GM12878 (cell line): ENCODE measurements at regions not wholly inside any gene's neighbourhood (a gene's known extent, or its start where the extent isn't known, plus 50 kb on each side); places are given as distances from the start of the nearest gene placed in this dataset.

Experiments
- BCL11A ChIP-seq: IDR thresholded peaks from 2 replicates; pipeline ENCODE4 v1.6.1; 2011; ENCODE audit warnings: low read depth, low read length
- BMI1 ChIP-seq: fragments of 450-650 bp; IDR thresholded peaks from 2 replicates; pipeline ENCODE4 v1.6.1; 2016; ENCODE audit warnings: mild to moderate bottlenecking, moderate library complexity, borderline replicate concordance
- GABPA ChIP-seq: IDR thresholded peaks from 2 replicates; pipeline ENCODE4 v1.6.1; 2014; ENCODE audit warnings: antibody characterized with exemption, low read depth, mild to moderate bottlenecking, inconsistent platforms
- IKZF1 ChIP-seq: fragments of 450-650 bp; conservative IDR thresholded peaks from 2 replicates; pipeline ENCODE4 v1.6.1; 2017; ENCODE audit warnings: antibody characterized with exemption, mild to moderate bottlenecking
- IKZF2 ChIP-seq, 2 experiments: fragments of 450-650 bp; IDR thresholded peaks; 2 replicates each; pipeline ENCODE4 v1.6.1; 2017; ENCODE audit warnings: mild to moderate bottlenecking in 2 of 2, moderate library complexity in 2 of 2
- MTA3 ChIP-seq: IDR thresholded peaks from 2 replicates; pipeline ENCODE4 v1.6.1; 2012; ENCODE audit warnings: low read length, inconsistent platforms, borderline replicate concordance
- RUNX3 ChIP-seq: IDR thresholded peaks from 2 replicates; pipeline ENCODE4 v1.6.1; 2012; ENCODE audit warnings: low read length, inconsistent platforms
- TAF1 ChIP-seq: IDR thresholded peaks from 2 replicates; pipeline ENCODE4 v1.6.1; 2011; ENCODE audit warnings: mild to moderate bottlenecking, low read depth, low read length, borderline replicate concordance
- TF ChIP-seq, protein P1 (sequence below): fragments of 150-350 bp; IDR thresholded peaks from 2 replicates; pipeline ENCODE4 v1.6.1; 2014; ENCODE audit warnings: mild to moderate bottlenecking, low read depth, low read length
- TF ChIP-seq, protein P2 (sequence below): fragments of 450-650 bp; IDR thresholded peaks from 2 replicates; pipeline ENCODE4 v1.6.1; 2016; ENCODE audit warnings: mild to moderate bottlenecking, moderate library complexity, borderline replicate concordance
- TF ChIP-seq, protein P3 (sequence below): fragments of 450-650 bp; IDR thresholded peaks from 2 replicates; pipeline ENCODE4 v1.6.1; 2016; ENCODE audit warnings: mild to moderate bottlenecking
- TF ChIP-seq, protein P4 (sequence below): fragments of 450-650 bp; IDR thresholded peaks from 2 replicates; pipeline ENCODE4 v1.6.1; 2014; ENCODE audit warnings: mild to moderate bottlenecking
- TF ChIP-seq, protein P5 (sequence below): IDR thresholded peaks from 2 replicates; pipeline ENCODE4 v1.6.1; 2011; ENCODE audit warnings: borderline replicate concordance, low read depth, mild to moderate bottlenecking, moderate library complexity, low read length; ENCODE audit not compliant: insufficient read depth, poor library complexity, severe bottlenecking
- TF ChIP-seq, protein P6 (sequence below): fragments of 450-650 bp; IDR thresholded peaks from 2 replicates; pipeline ENCODE4 v1.6.1; 2017; ENCODE audit warnings: low read depth, mild to moderate bottlenecking, moderate library complexity
- TF ChIP-seq, protein P7 (sequence below): fragments of 450-650 bp; IDR thresholded peaks from 2 replicates; pipeline ENCODE4 v1.6.1; 2017; ENCODE audit warnings: mild to moderate bottlenecking, low read depth, inconsistent platforms; ENCODE audit not compliant: poor library complexity, severe bottlenecking

DNA sequence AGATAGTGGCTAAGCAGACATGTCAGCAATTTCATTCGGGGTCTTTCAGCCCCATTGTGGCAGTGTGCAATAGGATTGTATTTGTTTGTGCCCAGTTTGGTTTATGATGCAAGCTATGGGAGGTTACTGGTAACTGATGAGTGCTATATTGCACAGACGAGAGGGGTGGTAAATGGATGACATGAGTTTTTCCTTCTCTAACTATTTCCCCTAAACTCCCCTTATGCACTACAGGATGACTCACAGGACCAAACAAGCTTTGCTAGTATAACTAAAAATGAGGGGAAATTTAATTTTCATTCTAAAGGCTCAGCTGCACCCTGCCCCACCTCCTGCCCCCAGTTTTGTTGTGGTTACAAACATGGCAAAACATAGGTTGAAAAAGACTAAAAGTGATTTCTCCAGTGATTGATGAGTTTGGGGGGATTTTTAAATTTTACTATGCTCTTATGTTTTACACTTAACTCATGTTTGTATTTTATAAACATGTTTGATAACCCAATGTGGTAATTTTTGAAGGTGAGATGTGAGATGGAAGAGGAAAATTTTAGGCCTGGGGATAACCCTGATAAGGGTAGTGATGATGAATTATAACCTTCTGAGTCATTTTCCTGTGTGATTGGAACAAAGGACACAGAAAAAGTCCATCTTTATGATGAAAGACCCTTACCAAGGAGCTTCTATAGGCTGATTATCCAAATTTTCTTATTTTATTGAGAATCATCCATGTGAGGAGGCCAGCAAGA is 60.8 kb upstream of the NAMPT start (continued):
- TF ChIP-seq, protein P1, sequence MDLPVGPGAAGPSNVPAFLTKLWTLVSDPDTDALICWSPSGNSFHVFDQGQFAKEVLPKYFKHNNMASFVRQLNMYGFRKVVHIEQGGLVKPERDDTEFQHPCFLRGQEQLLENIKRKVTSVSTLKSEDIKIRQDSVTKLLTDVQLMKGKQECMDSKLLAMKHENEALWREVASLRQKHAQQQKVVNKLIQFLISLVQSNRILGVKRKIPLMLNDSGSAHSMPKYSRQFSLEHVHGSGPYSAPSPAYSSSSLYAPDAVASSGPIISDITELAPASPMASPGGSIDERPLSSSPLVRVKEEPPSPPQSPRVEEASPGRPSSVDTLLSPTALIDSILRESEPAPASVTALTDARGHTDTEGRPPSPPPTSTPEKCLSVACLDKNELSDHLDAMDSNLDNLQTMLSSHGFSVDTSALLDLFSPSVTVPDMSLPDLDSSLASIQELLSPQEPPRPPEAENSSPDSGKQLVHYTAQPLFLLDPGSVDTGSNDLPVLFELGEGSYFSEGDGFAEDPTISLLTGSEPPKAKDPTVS: no peak
- TF ChIP-seq BMI1 (no peak), IKZF1 (0 out of 2 replicates have a peak, but pooled peaks have one; percentile 23), IKZF2 (IDR thresholded peaks at IDR 0.05) (peak; percentile 17 to 41; a peak in 2 of 4 replicates), RUNX3 (peak; percentile 54), BCL11A (0 out of 2 replicates have a peak, but pooled peaks have one; percentile 12), GABPA (no peak), MTA3 (no peak), TAF1 (no peak)
- TF ChIP-seq, protein P2, sequence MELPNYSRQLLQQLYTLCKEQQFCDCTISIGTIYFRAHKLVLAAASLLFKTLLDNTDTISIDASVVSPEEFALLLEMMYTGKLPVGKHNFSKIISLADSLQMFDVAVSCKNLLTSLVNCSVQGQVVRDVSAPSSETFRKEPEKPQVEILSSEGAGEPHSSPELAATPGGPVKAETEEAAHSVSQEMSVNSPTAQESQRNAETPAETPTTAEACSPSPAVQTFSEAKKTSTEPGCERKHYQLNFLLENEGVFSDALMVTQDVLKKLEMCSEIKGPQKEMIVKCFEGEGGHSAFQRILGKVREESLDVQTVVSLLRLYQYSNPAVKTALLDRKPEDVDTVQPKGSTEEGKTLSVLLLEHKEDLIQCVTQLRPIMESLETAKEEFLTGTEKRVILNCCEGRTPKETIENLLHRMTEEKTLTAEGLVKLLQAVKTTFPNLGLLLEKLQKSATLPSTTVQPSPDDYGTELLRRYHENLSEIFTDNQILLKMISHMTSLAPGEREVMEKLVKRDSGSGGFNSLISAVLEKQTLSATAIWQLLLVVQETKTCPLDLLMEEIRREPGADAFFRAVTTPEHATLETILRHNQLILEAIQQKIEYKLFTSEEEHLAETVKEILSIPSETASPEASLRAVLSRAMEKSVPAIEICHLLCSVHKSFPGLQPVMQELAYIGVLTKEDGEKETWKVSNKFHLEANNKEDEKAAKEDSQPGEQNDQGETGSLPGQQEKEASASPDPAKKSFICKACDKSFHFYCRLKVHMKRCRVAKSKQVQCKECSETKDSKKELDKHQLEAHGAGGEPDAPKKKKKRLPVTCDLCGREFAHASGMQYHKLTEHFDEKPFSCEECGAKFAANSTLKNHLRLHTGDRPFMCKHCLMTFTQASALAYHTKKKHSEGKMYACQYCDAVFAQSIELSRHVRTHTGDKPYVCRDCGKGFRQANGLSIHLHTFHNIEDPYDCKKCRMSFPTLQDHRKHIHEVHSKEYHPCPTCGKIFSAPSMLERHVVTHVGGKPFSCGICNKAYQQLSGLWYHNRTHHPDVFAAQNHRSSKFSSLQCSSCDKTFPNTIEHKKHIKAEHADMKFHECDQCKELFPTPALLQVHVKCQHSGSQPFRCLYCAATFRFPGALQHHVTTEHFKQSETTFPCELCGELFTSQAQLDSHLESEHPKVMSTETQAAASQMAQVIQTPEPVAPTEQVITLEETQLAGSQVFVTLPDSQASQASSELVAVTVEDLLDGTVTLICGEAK: no peak
- TF ChIP-seq, protein P3, sequence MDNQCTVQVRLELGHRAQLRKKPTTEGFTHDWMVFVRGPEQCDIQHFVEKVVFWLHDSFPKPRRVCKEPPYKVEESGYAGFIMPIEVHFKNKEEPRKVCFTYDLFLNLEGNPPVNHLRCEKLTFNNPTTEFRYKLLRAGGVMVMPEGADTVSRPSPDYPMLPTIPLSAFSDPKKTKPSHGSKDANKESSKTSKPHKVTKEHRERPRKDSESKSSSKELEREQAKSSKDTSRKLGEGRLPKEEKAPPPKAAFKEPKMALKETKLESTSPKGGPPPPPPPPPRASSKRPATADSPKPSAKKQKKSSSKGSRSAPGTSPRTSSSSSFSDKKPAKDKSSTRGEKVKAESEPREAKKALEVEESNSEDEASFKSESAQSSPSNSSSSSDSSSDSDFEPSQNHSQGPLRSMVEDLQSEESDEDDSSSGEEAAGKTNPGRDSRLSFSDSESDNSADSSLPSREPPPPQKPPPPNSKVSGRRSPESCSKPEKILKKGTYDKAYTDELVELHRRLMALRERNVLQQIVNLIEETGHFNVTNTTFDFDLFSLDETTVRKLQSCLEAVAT: no peak
- TF ChIP-seq, protein P4, sequence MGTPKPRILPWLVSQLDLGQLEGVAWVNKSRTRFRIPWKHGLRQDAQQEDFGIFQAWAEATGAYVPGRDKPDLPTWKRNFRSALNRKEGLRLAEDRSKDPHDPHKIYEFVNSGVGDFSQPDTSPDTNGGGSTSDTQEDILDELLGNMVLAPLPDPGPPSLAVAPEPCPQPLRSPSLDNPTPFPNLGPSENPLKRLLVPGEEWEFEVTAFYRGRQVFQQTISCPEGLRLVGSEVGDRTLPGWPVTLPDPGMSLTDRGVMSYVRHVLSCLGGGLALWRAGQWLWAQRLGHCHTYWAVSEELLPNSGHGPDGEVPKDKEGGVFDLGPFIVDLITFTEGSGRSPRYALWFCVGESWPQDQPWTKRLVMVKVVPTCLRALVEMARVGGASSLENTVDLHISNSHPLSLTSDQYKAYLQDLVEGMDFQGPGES: no peak
- TF ChIP-seq, protein P5, sequence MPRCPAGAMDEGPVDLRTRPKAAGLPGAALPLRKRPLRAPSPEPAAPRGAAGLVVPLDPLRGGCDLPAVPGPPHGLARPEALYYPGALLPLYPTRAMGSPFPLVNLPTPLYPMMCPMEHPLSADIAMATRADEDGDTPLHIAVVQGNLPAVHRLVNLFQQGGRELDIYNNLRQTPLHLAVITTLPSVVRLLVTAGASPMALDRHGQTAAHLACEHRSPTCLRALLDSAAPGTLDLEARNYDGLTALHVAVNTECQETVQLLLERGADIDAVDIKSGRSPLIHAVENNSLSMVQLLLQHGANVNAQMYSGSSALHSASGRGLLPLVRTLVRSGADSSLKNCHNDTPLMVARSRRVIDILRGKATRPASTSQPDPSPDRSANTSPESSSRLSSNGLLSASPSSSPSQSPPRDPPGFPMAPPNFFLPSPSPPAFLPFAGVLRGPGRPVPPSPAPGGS: no peak
- TF ChIP-seq, protein P6, sequence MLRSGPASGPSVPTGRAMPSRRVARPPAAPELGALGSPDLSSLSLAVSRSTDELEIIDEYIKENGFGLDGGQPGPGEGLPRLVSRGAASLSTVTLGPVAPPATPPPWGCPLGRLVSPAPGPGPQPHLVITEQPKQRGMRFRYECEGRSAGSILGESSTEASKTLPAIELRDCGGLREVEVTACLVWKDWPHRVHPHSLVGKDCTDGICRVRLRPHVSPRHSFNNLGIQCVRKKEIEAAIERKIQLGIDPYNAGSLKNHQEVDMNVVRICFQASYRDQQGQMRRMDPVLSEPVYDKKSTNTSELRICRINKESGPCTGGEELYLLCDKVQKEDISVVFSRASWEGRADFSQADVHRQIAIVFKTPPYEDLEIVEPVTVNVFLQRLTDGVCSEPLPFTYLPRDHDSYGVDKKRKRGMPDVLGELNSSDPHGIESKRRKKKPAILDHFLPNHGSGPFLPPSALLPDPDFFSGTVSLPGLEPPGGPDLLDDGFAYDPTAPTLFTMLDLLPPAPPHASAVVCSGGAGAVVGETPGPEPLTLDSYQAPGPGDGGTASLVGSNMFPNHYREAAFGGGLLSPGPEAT: peak; percentile 35; the same call in 1 of the 2 replicates
- TF ChIP-seq, protein P7, sequence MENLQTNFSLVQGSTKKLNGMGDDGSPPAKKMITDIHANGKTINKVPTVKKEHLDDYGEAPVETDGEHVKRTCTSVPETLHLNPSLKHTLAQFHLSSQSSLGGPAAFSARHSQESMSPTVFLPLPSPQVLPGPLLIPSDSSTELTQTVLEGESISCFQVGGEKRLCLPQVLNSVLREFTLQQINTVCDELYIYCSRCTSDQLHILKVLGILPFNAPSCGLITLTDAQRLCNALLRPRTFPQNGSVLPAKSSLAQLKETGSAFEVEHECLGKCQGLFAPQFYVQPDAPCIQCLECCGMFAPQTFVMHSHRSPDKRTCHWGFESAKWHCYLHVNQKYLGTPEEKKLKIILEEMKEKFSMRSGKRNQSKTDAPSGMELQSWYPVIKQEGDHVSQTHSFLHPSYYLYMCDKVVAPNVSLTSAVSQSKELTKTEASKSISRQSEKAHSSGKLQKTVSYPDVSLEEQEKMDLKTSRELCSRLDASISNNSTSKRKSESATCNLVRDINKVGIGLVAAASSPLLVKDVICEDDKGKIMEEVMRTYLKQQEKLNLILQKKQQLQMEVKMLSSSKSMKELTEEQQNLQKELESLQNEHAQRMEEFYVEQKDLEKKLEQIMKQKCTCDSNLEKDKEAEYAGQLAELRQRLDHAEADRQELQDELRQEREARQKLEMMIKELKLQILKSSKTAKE: peak; percentile 21
